Activated CD4-positive, alpha-beta memory T cell treated with anti-CD3 and anti-CD28 coated beads, Interleukin-2, amount 10 ng/mL, durations not matched to agents 7 days and 5 days (primary cell): ENCODE measurements at regions not wholly inside any gene's neighbourhood (a gene's known extent, or its start where the extent isn't known, plus 50 kb on each side); places are given as distances from the start of the nearest gene placed in this dataset.
"Not testable (repeated sequence)": the region's sequence is repeated elsewhere in the genome, so short reads cannot be mapped to it uniquely, and the experiment has no call there.

Experiments
- CTCF ChIA-PET: fragments of 350-600 bp; sonication (Branson Sonifier 250); formaldehyde crosslinking; loops from one replicate; lab custom pipeline; 2021; ENCODE audit warnings: antibody characterized with exemption, inconsistent platforms; lab: Charles Lee
- POLR2A ChIA-PET: fragments of 350-600 bp; sonication (Branson Sonifier 250); formaldehyde crosslinking; loops from one replicate; lab custom pipeline; 2021; ENCODE audit warnings: antibody characterized with exemption; lab: Charles Lee
- DNase-seq: peaks from one replicate; pipeline ENCODE4 v3.0.0-alpha.2; 2020
- H3K27ac Mint-ChIP-seq: one replicate; pipeline ENCODE4 v1.8.0; 2021; ENCODE audit warnings: mild to moderate bottlenecking, mixed read lengths
- H3K27me3 Mint-ChIP-seq: one replicate; pipeline ENCODE4 v1.8.0; 2021; ENCODE audit warnings: mixed read lengths
- H3K36me3 Mint-ChIP-seq: one replicate; pipeline ENCODE4 v1.8.0; 2021; ENCODE audit warnings: low read depth, mixed read lengths
- H3K4me1 Mint-ChIP-seq: one replicate; pipeline ENCODE4 v1.8.0; 2021; ENCODE audit warnings: mixed read lengths
- H3K4me3 Mint-ChIP-seq: one replicate; pipeline ENCODE4 v1.8.0; 2021; ENCODE audit warnings: mild to moderate bottlenecking, mixed read lengths
- H3K9me3 Mint-ChIP-seq: one replicate; pipeline ENCODE4 v1.8.0; 2021; ENCODE audit warnings: mixed read lengths

DNA sequence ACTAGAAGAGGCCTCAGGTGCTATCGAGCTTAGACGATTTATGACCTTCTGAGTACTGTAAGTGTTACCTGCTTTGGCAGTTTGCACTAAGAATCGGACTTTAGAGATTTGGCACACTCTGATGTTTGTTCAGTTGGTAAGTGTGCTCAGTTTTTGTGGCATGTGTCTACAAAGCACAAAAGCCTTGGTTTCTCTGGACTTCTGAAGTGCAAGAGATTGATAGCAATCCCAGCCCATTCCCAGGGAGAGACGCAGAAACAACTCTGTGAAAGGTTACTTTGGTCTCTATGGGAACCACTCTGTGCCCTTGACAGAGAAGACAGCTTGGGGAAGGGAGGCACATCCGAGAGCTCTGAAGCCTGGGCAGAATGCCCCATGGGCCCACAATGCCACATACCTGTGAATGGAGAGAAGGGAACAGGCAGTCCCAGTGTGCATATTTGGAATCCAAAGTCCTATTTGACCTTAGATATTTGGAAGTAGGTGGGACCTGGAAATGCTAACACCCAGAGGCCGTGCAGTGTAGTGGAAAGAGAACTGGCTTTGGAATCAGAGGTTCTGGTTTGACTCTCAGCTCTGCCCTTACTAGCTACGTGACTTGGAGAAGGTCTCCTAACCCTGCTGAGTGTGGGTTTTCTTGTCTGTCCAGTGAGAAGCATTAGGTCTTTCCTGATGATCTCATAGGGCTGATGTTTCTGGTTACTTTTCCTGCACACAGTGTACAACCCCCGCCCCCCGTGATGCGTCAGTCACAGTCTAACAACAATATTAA, 194.3 kb upstream of the VLDLR start:
- H3K4me1 Mint-ChIP-seq: no peaks in the 10 kb centered on the region
- H3K36me3 Mint-ChIP-seq: no peaks in the 10 kb centered on the region
- no peaks in the 10 kb centered on the region for H3K27me3 Mint-ChIP-seq
- ChIA-PET POLR2A (no interaction called here), CTCF (no interaction called here)
- DNase-seq: no peak
- H3K9me3 Mint-ChIP-seq: no peaks in the 10 kb centered on the region
- no peak overlapping the region for H3K27ac Mint-ChIP-seq
- H3K4me3 Mint-ChIP-seq: no peak overlapping the region

DNA sequence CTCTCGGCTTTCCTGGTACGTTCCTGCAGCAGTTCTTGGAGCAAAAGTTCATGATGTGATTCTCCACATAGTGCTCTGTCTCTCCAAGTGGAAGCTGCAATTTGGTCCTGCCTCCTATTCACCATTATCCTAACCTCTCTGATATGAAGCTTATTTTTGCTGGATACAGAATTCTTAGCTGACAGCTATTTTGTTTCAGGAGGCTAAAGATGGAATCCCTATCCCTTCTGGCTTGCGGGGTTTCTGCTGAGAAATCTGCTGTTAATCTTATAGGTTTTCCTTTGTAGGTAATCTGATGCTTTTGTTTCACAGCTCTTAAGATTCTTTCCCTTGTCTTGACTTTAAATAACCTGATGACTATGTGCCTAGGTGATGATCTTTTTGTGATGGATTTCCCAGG, 181.6 kb upstream of the VLDLR start:
- H3K36me3 Mint-ChIP-seq: no peaks in the 10 kb centered on the region
- H3K27me3 Mint-ChIP-seq: no peaks in the 10 kb centered on the region
- peaks cover 16% of the 10 kb centered on the region for H3K9me3 Mint-ChIP-seq
- ChIA-PET POLR2A (no interaction called here), CTCF (no interaction called here)
- H3K27ac Mint-ChIP-seq: no peak overlapping the region
- no peak for DNase-seq
- no peak overlapping the region for H3K4me3 Mint-ChIP-seq
- H3K4me1 Mint-ChIP-seq: no peaks in the 10 kb centered on the region

DNA sequence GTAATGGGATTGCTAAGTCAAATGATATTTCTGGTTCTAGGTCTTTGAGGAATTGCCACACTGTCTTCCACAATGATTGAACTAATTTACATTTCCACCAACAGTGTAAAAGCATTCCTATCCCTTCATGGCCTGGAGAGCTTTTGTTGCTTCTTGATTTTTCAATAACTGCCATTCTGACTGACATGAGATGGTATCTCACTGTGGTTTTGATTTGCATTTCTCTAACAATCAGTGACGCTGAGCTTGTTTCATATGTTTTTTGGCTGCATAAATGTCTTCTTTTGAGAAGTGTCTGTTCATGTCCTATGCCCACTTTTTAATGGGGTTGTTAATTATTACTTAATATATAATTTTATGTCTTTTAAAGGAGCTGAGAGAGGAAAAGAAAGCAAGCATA, 177.7 kb upstream of the VLDLR start:
- H3K36me3 Mint-ChIP-seq, H3K27me3 Mint-ChIP-seq, H3K4me1 Mint-ChIP-seq, CTCF ChIA-PET, H3K4me3 Mint-ChIP-seq, POLR2A ChIA-PET, DNase-seq, H3K27ac Mint-ChIP-seq: not testable (repeated sequence)
- peaks cover 10% of the 10 kb centered on the region for H3K9me3 Mint-ChIP-seq

DNA sequence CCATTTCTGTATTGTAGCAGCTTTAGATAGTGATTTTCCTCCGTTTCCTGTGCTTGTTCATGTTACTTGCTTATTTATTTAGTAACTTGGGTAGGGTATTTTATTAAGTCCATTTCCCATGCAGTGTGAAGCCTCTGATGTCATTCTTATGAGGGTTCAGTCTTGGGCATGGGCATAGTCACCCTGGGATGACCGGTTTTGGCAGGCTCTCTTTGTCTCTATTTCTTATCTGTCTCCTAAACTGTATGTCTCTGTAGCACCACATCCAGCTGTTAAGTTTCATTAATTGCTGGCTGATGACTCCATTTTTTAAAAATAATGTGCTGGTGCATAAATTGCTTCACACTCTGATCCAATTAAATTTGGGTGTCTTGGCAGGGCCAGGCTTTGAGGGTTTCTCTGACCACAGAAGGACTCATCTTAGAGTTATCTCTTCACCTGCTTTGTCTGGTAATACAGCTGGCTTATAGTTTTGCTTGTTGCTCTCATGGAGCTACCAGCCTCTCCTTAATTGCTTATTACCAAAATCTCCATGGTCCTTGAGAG, 173.3 kb upstream of the VLDLR start:
- CTCF ChIA-PET: no interaction called here
- H3K4me1 Mint-ChIP-seq: no peaks in the 10 kb centered on the region
- POLR2A ChIA-PET: no interaction called here
- no peaks in the 10 kb centered on the region for H3K9me3 Mint-ChIP-seq
- no peak overlapping the region for H3K27ac Mint-ChIP-seq
- H3K4me3 Mint-ChIP-seq: no peak overlapping the region
- no peak for DNase-seq
- H3K27me3 Mint-ChIP-seq: no peaks in the 10 kb centered on the region
- H3K36me3 Mint-ChIP-seq: no peaks in the 10 kb centered on the region

DNA sequence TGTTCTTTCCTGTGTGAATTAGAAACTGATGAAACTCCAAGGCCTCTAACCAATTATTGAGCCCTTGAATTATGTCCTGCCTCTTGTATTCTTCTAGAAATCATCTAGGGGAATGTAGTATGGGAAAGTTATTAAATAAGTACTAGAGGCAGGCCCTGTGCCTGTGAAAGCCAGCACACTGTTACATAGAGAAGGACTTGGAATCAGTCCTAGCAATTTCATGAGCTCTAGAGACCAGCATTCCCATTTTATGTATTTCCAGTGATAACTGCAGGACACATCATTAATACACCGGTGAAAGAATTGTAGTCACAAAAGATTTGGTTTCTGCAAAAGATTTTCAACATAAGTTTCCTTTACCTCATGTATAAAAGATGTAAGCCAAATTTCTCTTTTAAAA, 168.5 kb upstream of the VLDLR start:
- Mint-ChIP-seq H3K9me3 (no peaks in the 10 kb centered on the region), H3K36me3 (no peaks in the 10 kb centered on the region), H3K4me1 (no peaks in the 10 kb centered on the region), H3K27ac (no peak overlapping the region), H3K27me3 (no peaks in the 10 kb centered on the region), H3K4me3 (no peak overlapping the region)
- ChIA-PET POLR2A (no interaction called here), CTCF (no interaction called here)
- no peak for DNase-seq

DNA sequence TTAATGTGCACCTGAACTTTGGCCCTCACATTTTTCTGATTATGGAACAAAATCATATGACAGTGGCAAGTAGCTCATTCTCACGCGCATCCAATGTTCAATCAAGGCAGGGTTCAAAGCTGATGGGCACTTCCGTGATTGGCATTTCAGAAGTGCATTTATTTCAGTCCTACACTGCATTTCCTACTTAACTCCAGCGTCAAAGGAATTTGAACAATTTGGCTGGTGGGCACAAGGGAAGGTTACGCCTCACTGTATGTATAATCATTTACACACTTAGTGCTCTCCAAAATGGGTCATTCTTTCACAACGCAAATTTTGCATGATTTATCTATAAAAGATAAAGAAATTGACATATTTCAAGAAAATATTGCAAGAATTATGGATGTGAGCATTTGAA, 167.9 kb upstream of the VLDLR start:
- Mint-ChIP-seq H3K4me1 (no peaks in the 10 kb centered on the region), H3K4me3 (no peak overlapping the region), H3K9me3 (no peaks in the 10 kb centered on the region), H3K36me3 (no peaks in the 10 kb centered on the region), H3K27me3 (no peaks in the 10 kb centered on the region), H3K27ac (no peak overlapping the region)
- ChIA-PET CTCF (no interaction called here), POLR2A (no interaction called here)
- DNase-seq: no peak

DNA sequence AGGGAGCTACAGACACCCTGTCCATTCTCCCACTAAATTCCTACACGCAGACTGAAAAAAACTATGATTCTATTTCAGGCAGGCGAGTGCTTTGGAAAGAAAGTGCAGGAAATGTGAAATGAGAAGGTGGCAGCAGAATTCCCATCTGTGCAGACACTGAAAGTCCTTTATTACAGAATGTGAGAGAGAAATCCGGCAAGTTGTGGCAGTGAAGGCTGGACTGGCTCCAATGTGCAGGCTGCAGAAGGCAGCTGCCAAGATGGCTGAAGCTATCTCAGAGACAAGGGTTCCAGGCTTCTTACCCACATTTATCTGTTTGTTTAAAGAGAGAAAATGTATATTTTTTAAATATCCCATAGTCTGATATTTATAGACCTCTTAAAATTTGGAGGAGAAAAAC, 161.8 kb upstream of the VLDLR start:
- POLR2A ChIA-PET: no interaction called here
- H3K9me3 Mint-ChIP-seq: no peaks in the 10 kb centered on the region
- no peak overlapping the region for H3K4me3 Mint-ChIP-seq
- no peaks in the 10 kb centered on the region for H3K36me3 Mint-ChIP-seq
- H3K4me1 Mint-ChIP-seq: no peaks in the 10 kb centered on the region
- no peak overlapping the region for H3K27ac Mint-ChIP-seq
- peaks cover 11% of the 10 kb centered on the region for H3K27me3 Mint-ChIP-seq
- CTCF ChIA-PET: no interaction called here
- DNase-seq: no peak

DNA sequence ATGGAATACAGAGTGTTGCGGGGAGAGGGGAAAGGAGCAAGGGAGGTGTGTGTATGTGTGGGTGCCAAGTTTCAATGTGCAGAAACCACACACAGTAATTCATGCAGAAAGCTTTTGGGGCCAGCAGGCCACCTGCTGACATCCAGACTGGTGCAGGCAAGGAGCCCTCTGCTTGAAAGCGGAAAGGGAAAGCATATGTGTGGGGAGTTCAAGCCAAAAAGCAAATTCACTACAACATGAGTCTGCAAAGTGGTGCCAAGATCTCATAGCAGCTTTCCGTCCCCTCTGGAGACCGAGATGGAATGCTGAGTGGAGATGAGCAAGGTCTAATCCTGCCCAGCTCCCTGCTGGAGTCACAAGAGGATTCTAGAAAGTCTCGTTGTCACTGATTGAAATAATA, 159.7 kb upstream of the VLDLR start:
- H3K27me3 Mint-ChIP-seq: peaks cover 12% of the 10 kb centered on the region
- ChIA-PET POLR2A (no interaction called here), CTCF (no interaction called here)
- no peak overlapping the region for H3K27ac Mint-ChIP-seq
- H3K36me3 Mint-ChIP-seq: no peaks in the 10 kb centered on the region
- H3K9me3 Mint-ChIP-seq: no peaks in the 10 kb centered on the region
- no peak overlapping the region for H3K4me3 Mint-ChIP-seq
- H3K4me1 Mint-ChIP-seq: no peaks in the 10 kb centered on the region
- no peak for DNase-seq

DNA sequence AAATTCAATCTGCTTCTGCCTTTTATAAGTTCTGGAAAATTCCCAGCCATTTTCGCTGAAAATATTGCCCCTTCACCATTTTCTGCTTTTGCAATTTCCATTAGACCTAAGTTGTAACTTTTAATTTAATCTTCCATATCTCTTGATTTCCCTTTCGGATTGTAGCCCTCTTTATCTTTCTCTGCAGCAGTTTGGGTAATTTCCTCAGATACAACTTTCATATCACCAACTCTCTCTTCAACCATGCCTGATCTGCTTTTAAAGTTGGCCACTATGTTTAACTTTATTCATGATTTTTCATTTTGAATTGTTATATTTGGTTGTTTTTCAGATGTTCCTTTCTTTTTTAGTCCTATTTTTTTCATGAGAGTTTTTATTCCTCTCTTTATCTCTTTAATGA, 157.0 kb upstream of the VLDLR start:
- H3K27ac Mint-ChIP-seq: no peak overlapping the region

DNA sequence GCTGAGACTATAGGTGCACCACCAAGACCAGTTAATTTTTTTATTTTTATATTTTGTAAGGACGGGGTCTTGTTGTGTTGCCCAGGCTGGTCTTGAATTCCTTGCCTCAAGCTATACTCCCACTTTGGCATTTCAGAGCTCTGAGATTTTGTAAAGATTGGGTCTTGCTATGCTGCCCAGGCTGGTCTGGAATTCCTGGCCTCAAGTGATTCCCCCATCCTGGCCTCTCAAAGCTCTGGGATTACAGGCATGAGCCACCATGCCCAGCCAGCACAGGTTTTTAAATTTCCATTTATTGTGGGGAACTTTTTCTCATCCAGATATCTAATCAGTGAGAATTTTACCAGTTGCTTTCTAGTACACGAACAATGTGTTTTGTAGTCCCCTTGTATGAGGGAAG, 156.1 kb upstream of the VLDLR start:
- Mint-ChIP-seq H3K4me1 (no peaks in the 10 kb centered on the region), H3K27me3 (peaks cover 15% of the 10 kb centered on the region), H3K27ac (no peak overlapping the region), H3K36me3 (no peaks in the 10 kb centered on the region), H3K9me3 (no peaks in the 10 kb centered on the region), H3K4me3 (no peak overlapping the region)
- ChIA-PET CTCF (no interaction called here), POLR2A (no interaction called here)
- DNase-seq: no peak

More for the DNA sequence above, 157.0 kb upstream of the VLDLR start:
- Mint-ChIP-seq H3K4me1 (no peaks in the 10 kb centered on the region), H3K27me3 (peaks cover 15% of the 10 kb centered on the region), H3K4me3 (no peak overlapping the region), H3K36me3 (no peaks in the 10 kb centered on the region), H3K9me3 (no peaks in the 10 kb centered on the region)
- DNase-seq: no peak
- ChIA-PET CTCF (no interaction called here), POLR2A (no interaction called here)

DNA sequence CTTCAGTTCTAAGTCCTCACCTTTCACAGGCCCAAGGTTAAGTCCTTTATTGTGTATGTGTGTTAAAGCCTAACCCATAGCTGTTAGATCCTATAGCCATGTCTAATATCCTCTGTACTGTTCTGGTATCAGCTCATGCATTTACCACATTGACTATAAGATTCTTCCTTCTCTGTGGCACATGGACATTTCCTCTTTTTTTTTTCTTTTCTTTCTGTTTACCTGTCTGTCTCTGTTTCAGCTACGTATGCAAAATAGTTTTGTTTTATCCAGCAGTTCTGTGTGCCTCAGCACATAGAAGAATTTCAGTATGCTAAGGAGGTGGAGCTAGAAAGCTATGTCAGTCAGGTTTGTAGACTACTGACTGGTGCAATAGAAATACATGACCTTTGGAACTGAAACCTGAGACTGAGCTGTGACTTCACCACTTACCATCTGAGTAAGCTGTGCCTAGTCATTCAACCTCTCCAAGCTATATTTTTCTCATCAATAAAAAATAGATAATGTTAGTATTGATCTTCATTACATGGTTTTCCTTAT, 155.6 kb upstream of the VLDLR start:
- no peak for DNase-seq
- H3K4me1 Mint-ChIP-seq: no peaks in the 10 kb centered on the region
- ChIA-PET CTCF (no interaction called here), POLR2A (no interaction called here)
- H3K4me3 Mint-ChIP-seq: no peak overlapping the region
- H3K9me3 Mint-ChIP-seq: no peaks in the 10 kb centered on the region
- no peak overlapping the region for H3K27ac Mint-ChIP-seq
- H3K36me3 Mint-ChIP-seq: no peaks in the 10 kb centered on the region
- peaks cover 15% of the 10 kb centered on the region for H3K27me3 Mint-ChIP-seq

DNA sequence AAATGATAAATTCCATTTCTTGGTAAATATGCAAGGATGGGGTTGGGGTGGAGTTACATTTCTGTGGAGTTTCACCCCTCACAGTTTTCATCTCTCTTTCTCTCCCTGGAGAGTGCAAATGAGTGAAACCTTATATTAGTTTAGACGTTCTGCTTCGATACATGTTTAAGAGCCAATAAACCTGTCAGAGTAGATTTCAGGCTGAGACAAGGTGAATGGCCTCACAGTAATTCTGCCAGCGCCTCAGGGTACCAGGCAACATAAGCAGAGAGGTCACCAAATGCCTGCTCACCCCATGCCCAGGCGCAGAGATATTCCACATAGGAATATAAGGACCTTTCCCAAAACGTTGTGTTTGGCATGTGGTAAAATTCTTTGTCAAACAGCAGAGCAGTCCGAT, 154.9 kb upstream of the VLDLR start:
- H3K4me3 Mint-ChIP-seq: no peak overlapping the region
- no peaks in the 10 kb centered on the region for H3K9me3 Mint-ChIP-seq
- no peak overlapping the region for H3K27ac Mint-ChIP-seq
- H3K4me1 Mint-ChIP-seq: no peaks in the 10 kb centered on the region
- CTCF ChIA-PET: no interaction called here
- no peaks in the 10 kb centered on the region for H3K36me3 Mint-ChIP-seq
- POLR2A ChIA-PET: no interaction called here
- DNase-seq: no peak
- H3K27me3 Mint-ChIP-seq: peaks cover 9% of the 10 kb centered on the region

DNA sequence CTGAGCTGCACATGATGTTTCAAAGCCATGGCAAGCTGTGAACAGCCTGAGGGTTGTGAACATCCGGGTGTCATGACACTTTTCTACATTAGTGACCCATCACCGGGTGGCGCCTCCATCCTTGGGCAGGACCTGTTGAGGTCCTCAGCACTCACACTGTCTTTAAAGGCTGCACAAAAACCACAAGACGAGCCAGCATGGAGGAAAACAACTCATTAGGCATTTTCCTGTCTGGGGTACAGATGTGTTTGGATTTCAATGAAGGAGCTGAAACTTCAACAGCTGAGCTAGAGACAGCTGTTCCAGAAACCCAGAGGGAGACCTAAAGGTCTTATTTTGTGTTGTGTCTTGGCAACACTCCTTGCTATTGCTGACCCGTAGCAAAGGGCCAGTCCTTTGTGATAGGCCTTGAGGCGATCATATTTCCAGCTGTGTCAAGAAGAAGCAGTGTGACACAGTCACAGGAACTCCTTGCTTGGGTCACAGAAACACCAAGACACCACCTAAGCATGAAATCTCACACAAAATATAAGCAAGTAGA, 151.8 kb upstream of the VLDLR start:
- Mint-ChIP-seq H3K4me1 (no peaks in the 10 kb centered on the region), H3K9me3 (no peaks in the 10 kb centered on the region), H3K36me3 (no peaks in the 10 kb centered on the region), H3K27ac (no peak overlapping the region), H3K27me3 (peaks cover 4% of the 10 kb centered on the region), H3K4me3 (no peak overlapping the region)
- DNase-seq: peak; percentile 32
- ChIA-PET CTCF (interaction anchor here (0.6 kb wide), 1 partner anchor 22 kb away, joined by 3 read pairs; no protein-coding TSS in a partner anchor), POLR2A (no interaction called here)

DNA sequence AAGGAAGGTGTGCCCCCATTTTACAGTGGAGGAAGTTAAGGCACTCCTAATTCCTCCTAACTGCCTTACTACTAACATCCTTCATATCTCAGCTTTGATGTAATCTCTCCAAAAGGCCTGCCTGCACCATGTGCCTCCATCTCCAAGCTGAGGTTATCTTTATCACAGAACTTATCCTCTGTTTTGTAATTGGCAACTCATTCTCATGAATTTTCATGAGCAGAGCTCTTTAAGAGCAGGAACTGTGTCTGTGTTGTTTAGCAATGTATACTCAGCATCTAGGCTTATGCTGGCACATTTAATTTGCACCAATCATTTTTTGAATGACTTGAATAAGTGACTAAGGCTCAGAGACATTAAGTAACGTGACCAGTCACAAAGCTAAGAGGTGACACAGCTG, 147.9 kb upstream of the VLDLR start:
- no peaks in the 10 kb centered on the region for H3K27me3 Mint-ChIP-seq
- no peak overlapping the region for H3K27ac Mint-ChIP-seq
- POLR2A ChIA-PET: no interaction called here
- CTCF ChIA-PET: interaction anchor here (1.3 kb wide), 1 partner anchor 254 kb away, joined by 5 read pairs; no protein-coding TSS in a partner anchor
- H3K9me3 Mint-ChIP-seq: no peaks in the 10 kb centered on the region
- H3K4me1 Mint-ChIP-seq: no peaks in the 10 kb centered on the region
- H3K36me3 Mint-ChIP-seq: no peaks in the 10 kb centered on the region
- H3K4me3 Mint-ChIP-seq: no peak overlapping the region
- DNase-seq: no peak
